GM18505 (cell line): ENCODE measurements at regions not wholly inside any gene's neighbourhood (a gene's known extent, or its start where the extent isn't known, plus 50 kb on each side); places are given as distances from the start of the nearest gene placed in this dataset.

Experiments
- ATAC-seq: cut with Tn5 transposase; IDR thresholded peaks from one replicate; pipeline ENCODE4 v1.9.1; 2021; ENCODE audit not compliant: unreplicated experiment
- POLR2A ChIP-seq: IDR thresholded peaks from 4 replicates; pipeline ENCODE4 v1.6.1; 2011; ENCODE audit warnings: borderline replicate concordance; ENCODE audit not compliant: insufficient read depth, insufficient read length; ENCODE audit errors: extremely low read depth

- no peak for TF ChIP-seq POLR2A
- ATAC-seq: no peak
These were observed 863.5 kb downstream of the KCNJ2 start for GRCh38 chr17:71032746-71033273.

DNA sequence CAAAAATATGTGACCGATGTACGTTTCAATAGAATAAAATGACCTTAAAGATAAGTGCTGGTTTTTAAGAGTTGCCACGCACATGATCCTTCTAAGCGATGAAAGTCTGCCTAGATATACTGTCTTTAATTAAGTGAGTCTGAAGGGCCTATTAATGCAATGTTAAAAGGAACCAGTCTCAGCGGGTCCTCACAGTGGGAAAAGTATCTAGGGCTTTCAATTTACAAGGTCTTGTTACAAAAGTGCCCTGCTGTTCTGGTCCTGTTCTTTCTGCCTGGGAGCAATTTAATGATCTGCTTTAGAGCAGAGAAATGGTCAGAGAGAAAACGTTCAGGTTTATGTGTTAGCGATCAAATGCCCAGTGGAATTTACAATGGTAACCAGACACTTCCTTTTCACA, 864.0 kb downstream of the KCNJ2 start:
- ATAC-seq: no peak
- no peak for TF ChIP-seq POLR2A

GRCh38 chr17:71035226-71035625, 865.9 kb downstream of the KCNJ2 start:
- TF ChIP-seq POLR2A: no peak
- no peak for ATAC-seq

DNA sequence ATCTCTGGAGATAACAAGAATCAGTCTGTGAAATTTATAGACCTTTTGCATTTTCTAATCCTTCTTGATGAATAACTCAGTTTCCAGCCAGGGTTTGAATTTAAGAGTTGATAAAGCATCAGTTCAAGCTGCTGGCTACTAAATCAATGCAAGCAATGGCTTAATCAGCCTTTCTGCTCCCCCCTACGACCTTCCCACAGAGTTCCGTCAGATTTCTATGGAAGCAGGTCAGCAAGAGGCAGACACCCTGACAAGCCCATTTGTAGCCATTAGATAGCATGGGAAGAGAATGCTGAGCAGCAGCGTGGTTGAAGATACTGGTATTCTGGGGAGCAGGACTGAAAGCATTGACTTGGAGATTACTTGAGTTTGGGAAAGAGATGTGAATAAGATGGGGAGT, 868.1 kb downstream of the KCNJ2 start:
- no peak for TF ChIP-seq POLR2A
- no peak for ATAC-seq

DNA sequence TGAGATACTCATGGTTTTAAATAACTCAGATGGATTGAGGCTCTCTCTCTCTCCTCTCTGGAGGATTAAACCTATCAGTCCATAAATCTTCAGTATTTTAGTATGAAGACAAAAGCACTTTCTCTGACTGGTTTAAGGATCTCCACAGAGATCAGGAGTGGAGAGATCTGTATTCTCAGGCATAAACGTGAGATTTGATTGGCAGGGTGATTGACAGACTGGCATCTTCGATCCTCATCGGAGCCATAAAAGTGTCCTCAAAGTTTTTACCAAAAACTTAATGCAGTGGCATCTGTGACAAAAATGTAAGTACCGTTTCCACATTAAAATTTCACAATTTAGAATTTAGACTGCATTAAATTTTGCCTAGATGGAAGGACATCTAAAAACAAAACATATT, 870.1 kb downstream of the KCNJ2 start:
- TF ChIP-seq POLR2A: no peak
- ATAC-seq: no peak

- no peak for TF ChIP-seq POLR2A
- no peak for ATAC-seq
These were observed 883.6 kb downstream of the KCNJ2 start for GRCh38 chr17:71052971-71053370.

GRCh38 chr17:71055128-71055527, 885.8 kb downstream of the KCNJ2 start:
- no peak for ATAC-seq
- TF ChIP-seq POLR2A: no peak

- no peak for TF ChIP-seq POLR2A
- no peak for ATAC-seq
These were observed 888.1 kb downstream of the KCNJ2 start for GRCh38 chr17:71057448-71057847.

- no peak for TF ChIP-seq POLR2A
- ATAC-seq: no peak
These were observed 888.6 kb downstream of the KCNJ2 start for GRCh38 chr17:71057938-71058337.

DNA sequence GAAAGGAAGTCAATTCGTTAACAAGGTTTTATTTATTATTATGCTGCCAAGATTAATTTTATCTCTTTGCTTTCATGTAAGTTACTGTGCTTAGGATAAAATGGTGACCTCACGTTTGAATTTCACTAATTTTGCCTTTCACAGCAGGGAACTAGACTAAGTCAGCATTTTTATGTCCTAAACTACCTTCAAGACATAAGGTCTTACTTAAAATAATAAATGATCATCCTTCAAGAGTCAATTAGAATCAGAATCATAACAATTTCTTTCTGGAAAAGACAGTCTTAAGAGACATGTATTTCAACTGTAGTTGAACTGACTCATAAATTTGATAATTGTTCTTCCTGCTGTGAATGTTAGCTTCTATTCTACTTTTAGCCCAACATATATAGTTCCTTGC, 893.8 kb downstream of the KCNJ2 start:
- no peak for TF ChIP-seq POLR2A
- ATAC-seq: no peak

DNA sequence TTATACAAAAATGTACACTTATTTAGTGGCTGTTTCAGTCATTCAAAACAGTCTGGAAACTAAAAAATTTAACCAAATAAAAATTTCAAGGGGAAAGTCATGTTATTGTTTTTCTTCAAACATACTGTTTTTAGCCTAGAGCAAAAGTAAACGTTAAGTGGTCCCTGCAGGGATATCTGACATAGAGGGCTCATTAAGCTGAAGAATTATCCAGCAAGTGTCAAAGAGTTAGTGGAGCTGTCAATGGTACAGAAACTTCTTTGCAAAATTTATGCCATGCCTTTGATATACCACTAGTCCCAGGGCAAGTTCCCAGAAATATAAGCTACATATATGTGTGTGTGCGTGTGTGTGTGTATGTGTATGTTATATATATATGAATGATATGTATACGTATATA, 894.2 kb downstream of the KCNJ2 start:
- no peak for TF ChIP-seq POLR2A
- no peak for ATAC-seq

DNA sequence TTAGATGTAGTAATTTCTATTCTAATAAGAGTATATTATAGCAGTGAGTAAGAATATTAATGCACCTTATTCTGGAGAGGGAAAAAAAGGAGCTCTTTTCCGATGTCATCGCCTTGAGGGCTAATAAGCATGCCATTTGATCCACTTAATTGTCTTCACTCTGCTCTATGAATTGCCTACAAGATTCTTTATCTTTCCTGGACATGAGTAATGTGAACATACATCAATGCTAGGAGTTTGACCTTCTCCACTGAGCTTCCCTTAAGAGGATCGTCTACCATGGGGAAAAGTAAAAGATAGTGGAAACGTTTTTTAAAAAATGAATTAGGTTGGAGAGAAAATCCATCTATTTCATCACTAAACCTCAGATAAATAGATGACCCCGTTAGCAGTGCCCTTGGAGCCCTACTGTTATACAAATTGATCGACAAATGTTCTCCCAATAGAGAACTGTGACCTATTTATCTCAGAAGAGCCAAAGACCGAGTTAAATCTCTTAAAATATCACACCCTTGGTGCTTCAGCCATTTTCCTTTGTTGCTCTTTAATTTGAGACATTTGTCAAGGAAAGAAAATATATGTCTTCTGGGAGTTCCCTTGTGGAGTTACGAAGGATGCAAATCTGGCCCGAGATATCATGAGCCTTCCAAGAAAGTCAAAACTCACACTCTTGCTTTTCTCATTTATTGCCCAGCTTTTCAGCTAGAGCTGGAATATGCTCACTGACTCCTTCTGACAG, 898.5 kb downstream of the KCNJ2 start:
- ATAC-seq: no peak

GRCh38 chr17:71068408-71068750, 899.0 kb downstream of the KCNJ2 start:
- ATAC-seq: no peak
- TF ChIP-seq POLR2A: no peak

More for the DNA sequence above, 898.5 kb downstream of the KCNJ2 start:
- no peak for TF ChIP-seq POLR2A

DNA sequence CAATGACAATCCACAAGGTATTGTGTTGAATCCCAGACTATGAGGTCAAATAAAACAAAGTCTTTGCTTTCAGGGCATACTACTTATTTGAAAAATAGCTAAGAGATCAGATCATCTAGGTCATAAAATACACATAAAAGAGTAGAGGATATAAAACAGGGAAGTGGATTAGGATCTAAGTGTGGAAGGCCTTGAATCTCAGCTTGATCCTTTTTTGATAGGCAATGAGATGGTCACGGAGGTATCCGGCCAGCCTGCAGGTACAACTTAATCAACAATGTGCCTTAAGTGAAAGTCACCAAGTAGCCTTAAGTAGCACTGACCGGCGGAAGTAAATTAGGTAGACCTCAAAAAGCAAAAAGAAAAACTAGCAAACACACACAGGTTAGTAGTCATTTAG, 901.7 kb downstream of the KCNJ2 start:
- TF ChIP-seq POLR2A: no peak
- no peak for ATAC-seq
